ENCODE measurements at regions not wholly inside any gene's neighbourhood (a gene's known extent, or its start where the extent isn't known, plus 50 kb on each side); places are given as distances from the start of the nearest gene placed in this dataset.
"Not testable (repeated sequence)": the region's sequence is repeated elsewhere in the genome, so short reads cannot be mapped to it uniquely, and the experiment has no call there.

- DNase-seq: no peak
Observed at GRCh38 chr16:6708576-6709215, 623.9 kb upstream of the RBFOX1 start.

GRCh38 chr16:6704306-6704930, 628.2 kb upstream of the RBFOX1 start:
- DNase-seq: no peak

GRCh38 chr16:6701096-6701495, 631.5 kb upstream of the RBFOX1 start:
- no peak for DNase-seq

- DNase-seq: peak; percentile 70
Observed at GRCh38 chr16:6698548-6698947, 634.1 kb upstream of the RBFOX1 start.

GRCh38 chr16:6695666-6696065, 637.0 kb upstream of the RBFOX1 start:
- DNase-seq: peak; percentile 35

- DNase-seq: no peak
Observed at GRCh38 chr16:6694636-6695035, 638.0 kb upstream of the RBFOX1 start.

GRCh38 chr16:6693418-6693817, 639.2 kb upstream of the RBFOX1 start:
- DNase-seq: not testable (repeated sequence)

- DNase-seq: no peak
Observed at GRCh38 chr16:6692874-6693273, 639.8 kb upstream of the RBFOX1 start.

- DNase-seq: no peak
Observed at GRCh38 chr16:6690741-6691140, 641.9 kb upstream of the RBFOX1 start.

- no peak for DNase-seq
Observed at GRCh38 chr16:6689643-6690042, 643.0 kb upstream of the RBFOX1 start.

GRCh38 chr16:6687593-6687992, 645.1 kb upstream of the RBFOX1 start:
- no peak for DNase-seq

- peak; percentile 39 for DNase-seq
Observed at GRCh38 chr16:6684076-6684673, 648.5 kb upstream of the RBFOX1 start.

- DNase-seq: no peak
Observed at GRCh38 chr16:6682142-6682811, 650.4 kb upstream of the RBFOX1 start.

GRCh38 chr16:6678586-6678985, 654.1 kb upstream of the RBFOX1 start:
- no peak for DNase-seq

- no peak for DNase-seq
Observed at GRCh38 chr16:6674071-6674470, 658.6 kb upstream of the RBFOX1 start.

- no peak for DNase-seq
Observed at GRCh38 chr16:6672507-6672906, 660.1 kb upstream of the RBFOX1 start.

- no peak for DNase-seq
Observed at GRCh38 chr16:6667393-6667792, 665.3 kb upstream of the RBFOX1 start.

GRCh38 chr16:6665126-6665525, 667.5 kb upstream of the RBFOX1 start:
- no peak for DNase-seq

GRCh38 chr16:6663668-6664067, 669.0 kb upstream of the RBFOX1 start:
- DNase-seq: no peak

- no peak for DNase-seq
Observed at GRCh38 chr16:6656760-6657159, 675.9 kb upstream of the RBFOX1 start.

GRCh38 chr16:6646891-6647290, 685.8 kb upstream of the RBFOX1 start:
- DNase-seq: no peak

- DNase-seq: no peak
Observed at GRCh38 chr16:6645768-6646568, 686.7 kb upstream of the RBFOX1 start.

- no peak for DNase-seq
Observed at GRCh38 chr16:6644916-6645315, 687.7 kb upstream of the RBFOX1 start.

All from NCI-H748 treated with DMSO at 0.1 percent for 48 hours (cell line).